ENCODE measurements at regions not wholly inside any gene's neighbourhood (a gene's known extent, or its start where the extent isn't known, plus 50 kb on each side); places are given as distances from the start of the nearest gene placed in this dataset.

DNA sequence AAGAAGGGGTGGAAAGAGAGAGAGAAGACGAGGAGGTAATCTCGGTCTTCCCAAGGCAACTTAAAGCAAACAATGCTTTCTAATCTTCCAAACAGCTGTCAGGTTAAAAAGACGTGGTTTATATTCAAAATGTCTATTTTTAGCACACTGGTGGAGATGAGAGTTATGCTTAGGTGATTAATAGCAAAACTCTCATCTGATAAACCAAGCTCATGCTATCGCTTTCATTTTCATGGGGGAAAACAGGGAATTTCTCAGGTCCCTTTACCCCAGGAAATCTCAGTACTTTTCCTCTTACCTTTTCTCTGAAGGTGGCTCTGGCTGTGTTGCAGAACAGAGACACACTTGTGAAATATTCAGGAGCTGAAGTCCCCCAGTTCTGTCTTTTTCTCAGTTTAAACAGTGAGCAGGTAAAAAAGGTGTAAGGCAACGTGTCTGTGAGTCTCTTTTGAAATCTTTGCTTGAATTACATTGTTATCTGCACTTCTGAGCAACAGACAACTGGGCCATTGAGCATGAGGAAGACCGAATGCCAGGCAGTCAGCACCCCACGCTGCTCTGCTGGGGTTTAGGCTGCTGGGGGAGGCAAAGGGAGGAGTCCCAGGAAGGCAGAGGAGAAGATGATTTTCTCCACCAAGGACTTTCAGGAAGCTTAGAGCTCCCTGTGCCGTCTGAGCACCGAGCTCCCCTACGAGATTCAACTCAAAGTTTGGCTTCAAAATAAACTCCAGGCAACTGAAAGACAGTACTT is 759.3 kb downstream of the BCL11B start:
- no peak for DNase-seq (ENCODE audit: low read depth in 4 of 4, low spot score in 2 of 4)

DNA sequence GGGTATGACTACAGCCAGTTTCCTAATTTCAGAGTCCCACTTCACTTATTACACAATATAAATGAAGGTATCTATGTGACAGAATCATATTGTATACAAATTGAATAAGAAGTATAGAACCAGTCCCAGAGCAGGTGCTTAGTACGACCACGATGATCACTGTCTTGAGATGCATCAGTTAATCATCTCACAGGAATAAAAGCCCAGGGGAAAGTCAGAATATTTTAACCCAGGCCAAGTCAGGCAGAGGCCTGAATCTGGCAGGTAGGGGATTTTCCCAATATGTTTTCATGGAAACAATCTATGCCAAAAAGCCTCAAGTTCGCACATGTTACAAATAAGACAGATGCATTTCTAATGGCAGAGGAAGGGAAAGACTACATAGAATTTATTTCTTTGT is 758.4 kb downstream of the BCL11B start:
- DNase-seq (ENCODE audit: low read depth in 4 of 4, low spot score in 2 of 4) = no peak

DNA sequence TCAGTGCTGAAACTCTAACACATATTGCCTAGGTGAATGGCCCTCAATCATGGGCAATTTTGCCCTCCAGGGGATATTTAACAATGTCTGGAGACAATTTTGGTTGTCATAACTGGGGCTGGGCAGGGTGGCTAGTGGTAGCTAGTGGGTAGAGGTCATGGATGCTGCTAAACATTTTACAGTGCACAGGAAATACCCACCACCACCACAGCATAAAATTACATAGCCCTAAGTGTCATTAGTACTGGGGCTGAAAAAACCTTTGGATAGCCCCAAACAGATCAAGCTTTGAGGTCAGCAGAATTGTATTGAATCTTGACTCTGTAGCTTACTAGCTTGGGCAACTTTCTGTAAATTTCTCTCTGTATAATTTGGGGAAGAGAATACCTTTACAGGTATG is 758.0 kb downstream of the BCL11B start:
- no peak for DNase-seq (ENCODE audit: low read depth in 4 of 4, low spot score in 2 of 4)

DNA sequence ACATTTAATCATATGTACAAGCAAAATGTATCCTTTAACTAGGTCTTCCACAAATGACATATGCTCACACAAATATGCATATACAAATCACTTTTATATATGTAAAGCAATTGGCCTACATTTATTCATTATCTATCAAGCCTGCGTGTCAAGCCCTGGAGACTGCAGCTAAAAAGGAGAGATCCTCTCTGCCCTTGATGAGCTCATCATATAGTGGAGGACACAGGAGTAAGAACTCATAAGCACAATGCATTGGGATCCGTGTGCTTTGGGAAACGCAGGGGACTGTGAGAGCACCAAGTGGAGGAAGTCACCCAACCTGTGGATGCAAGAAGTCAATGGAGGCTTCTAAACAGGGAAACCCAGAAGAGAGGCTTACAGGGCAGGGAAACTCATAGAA is 735.7 kb downstream of the BCL11B start:
- no peak for DNase-seq (ENCODE audit: low read depth in 4 of 4, low spot score in 2 of 4)

DNA sequence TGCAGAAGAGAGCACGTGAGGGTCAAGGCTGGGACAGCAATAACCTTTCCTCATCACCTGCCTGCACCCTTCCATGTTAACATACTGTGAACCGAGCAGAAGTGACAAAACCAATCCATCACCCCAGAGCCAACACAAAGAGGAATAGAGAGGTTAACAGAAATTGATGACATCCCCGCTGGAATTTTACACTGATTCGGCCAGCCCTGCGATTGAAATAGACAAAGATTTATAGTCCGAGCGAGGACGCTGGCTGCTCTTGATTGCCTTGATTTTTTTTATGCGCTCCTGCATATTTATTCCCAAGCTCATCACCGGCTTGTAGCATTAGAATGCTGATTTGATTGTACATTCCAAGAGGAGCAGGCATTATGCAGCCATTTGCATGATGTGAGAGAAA is 729.7 kb downstream of the BCL11B start:
- DNase-seq (ENCODE audit: low read depth in 4 of 4, low spot score in 2 of 4) = no peak

DNA sequence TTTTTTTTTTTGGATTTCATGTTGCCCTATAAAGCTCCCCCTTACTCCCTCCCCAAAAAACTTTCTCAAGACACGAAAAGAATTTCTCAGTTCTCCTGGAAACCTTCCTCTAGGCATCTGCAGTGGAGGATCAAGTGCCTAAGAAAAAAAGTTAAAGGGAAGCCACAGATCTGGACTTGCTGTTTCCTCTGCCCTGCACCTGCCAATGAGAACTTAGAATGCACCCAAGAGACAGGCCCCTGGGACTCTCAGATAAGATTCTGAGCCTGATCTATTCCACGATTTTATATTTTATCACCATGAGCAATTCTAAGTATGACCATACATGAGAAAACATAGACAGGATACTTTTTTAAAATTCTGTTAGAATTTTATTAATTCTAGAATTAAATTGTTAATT is 728.9 kb downstream of the BCL11B start:
- DNase-seq (ENCODE audit: low read depth in 4 of 4, low spot score in 2 of 4) = no peak

DNA sequence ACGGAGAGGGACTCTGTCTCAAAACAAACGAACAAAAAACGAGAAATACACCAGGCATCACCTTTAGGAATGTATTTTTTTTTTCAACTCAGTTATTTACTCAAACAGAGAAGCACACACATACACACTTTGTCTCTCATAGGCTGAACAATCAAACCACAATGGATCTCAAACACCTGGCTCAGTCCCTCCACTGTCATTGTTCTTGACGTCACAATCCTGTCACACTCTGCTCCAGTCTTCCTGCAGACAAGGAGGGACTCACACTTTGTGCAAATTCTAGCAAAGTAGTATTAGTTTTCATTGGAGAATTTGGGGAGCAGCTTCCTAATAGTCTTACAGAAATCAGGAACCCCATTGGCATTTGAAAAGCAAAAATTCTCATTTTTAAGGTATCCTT is 727.8 kb downstream of the BCL11B start:
- DNase-seq (ENCODE audit: low read depth in 4 of 4, low spot score in 2 of 4) = no peak

DNA sequence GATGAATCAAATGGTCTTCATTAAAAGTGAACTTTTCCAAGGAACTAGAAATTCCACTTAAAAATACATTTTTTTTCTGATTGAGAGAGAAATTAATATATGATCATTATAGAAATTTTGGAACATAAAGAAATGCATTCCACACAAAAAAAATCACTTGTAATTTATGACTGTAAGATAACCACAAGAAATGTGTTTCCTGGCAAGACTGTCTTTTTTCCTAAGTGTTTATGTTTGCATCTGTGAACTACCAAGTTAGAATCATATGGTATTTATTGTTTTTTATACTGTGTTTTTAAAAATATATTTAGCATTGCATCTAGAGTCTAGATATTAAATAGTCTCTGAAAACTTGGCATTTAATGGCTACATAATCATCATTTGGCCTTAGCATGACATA is 726.8 kb downstream of the BCL11B start:
- DNase-seq (ENCODE audit: low read depth in 4 of 4, low spot score in 2 of 4) = no peak

DNA sequence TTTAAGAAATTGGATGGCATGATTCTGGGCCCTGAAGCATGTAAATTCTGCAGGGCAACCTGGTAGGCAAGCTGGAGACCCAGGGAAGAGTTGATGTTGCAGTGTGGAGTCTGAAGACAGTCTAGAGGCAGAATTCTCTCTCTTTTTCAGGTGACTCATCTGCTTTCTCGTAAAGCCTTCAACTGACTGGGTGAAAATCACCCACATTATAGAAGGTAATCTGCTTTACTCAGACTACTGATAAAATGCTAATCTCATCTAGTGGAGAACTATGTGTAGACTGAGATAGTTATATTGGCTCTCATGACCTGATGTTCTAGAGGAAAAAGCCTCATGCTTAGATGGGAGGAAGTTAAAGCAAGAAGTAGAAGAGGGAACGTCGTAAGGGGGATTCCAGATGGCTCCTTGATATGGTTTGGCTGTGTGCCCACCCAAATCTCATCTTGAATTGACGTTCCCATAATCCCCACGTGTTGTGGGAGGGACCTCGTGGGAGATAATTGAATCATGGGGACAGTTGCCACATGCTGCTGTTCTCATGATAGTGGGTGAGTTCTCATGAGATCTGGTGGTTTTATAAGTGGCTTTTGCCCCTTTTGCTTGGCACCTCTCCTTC is 723.8 kb downstream of the BCL11B start:
- no peak for DNase-seq (ENCODE audit: low read depth in 4 of 4, low spot score in 2 of 4)

DNA sequence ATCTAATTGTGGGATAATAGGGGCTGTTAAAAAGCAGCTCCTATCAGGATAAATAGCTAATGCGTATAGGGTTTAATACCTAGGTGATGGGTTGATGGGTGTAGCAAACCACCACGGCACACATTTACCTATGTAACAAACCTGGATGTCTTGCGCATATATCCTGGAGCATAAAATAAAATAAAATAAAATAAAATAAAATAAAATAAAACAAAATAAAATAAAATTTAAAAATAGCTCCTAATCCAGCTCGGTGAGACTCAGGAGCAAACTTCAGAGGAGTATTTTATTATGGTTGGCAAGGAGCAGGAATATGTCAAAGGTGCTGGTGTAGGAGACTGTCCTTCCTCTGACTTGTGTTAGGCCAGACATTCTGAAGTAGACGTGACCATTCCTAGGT is 721.0 kb downstream of the BCL11B start:
- DNase-seq (ENCODE audit: low read depth in 4 of 4, low spot score in 2 of 4) = no peak

DNA sequence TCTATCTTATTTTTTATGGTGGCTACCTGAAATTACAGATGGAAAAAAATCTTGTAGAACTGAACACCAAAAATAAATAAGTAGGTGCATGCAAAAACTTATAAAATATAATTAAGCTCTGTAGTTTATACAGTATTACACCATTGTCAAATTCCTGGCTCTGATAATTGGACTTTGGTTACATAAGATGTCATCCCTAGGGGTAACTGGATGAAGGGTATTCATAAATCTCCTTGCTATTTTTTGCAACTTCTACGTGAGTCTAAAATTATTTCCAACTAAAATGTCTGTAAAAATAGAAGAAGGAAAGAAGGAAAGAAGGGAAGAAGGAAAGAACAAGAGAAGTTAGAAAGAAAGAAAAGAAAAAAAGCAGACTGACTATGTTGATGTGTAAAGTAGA is 716.6 kb downstream of the BCL11B start:
- no peak for DNase-seq (ENCODE audit: low read depth in 4 of 4, low spot score in 2 of 4)

DNA sequence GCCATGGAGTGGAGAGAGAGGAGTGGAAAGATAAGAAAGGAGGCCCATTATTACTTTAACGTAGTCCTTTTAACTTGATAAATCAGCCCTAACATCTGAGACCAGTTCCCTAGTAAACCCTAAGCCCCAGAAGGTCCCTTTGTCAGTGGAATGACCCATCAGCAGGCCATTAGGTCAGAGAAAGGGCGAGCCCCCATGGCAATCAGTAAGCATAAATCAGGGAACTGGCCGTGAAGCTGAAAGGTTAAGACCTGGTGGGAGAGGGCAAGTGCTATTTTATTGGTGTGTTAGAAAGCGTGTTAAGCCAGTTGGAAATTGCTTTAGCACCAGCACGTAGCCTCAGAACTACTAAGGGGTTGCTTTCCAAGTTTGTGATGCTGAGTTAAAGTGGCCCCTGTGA is 708.0 kb downstream of the BCL11B start:
- DNase-seq (ENCODE audit: low read depth in 4 of 4, low spot score in 2 of 4) = no peak

DNA sequence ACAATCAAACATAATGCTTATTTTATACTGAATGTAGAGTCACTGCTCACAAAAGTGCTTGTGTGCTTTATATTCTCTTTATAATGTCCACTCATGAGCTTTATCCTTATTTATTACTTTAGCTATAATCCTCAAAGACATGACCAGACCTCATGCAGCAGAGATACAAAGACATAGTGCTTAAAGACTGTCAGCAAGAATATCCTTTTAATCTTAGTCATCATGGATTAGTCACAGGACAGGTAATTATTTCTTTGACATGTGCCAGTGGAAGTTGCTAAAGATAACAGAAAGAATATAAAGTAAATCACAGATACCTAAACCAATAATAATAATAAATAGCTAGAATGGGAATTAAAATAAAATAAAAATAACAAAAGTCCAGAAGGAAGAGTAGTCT is 707.5 kb downstream of the BCL11B start:
- no peak for DNase-seq (ENCODE audit: low read depth in 4 of 4, low spot score in 2 of 4)

DNA sequence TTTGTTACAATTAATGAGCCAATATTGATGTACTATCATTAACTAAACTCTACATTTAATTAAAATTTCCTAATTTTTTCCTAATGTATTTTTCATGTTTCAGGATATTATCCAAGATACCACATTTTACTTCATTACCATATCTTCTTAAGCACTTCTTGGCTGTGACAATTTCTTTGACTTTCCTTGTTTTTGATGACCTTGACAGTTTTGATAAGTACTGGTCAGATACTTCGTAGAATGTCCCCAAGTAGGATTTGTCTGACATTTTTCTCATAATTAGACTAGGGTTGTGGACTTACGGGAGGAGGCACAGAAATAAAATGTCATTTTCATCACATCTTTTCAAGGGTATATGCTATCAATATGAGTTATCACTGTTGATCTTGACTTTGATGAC is 700.9 kb downstream of the BCL11B start:
- no peak for DNase-seq (ENCODE audit: low read depth in 4 of 4, low spot score in 2 of 4)

DNA sequence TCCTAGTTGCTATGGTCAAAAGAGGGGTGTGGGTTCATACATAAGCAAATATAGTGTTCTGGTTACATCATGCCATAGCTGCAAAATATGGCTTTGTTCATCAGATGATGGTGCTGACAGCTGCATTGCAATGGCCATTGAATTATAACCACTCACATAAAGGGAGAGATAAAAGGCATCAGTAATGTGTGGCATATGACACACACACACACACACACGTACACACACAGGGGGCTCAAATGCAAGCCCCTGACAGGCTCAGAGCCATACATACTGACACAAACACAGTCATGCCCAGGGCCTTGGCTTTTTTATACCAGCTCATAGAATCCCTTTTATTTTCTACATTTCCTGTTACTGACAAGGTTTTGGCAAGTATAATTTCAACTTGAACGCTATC is 698.9 kb downstream of the BCL11B start:
- DNase-seq (ENCODE audit: low read depth in 4 of 4, low spot score in 2 of 4) = no peak

DNA sequence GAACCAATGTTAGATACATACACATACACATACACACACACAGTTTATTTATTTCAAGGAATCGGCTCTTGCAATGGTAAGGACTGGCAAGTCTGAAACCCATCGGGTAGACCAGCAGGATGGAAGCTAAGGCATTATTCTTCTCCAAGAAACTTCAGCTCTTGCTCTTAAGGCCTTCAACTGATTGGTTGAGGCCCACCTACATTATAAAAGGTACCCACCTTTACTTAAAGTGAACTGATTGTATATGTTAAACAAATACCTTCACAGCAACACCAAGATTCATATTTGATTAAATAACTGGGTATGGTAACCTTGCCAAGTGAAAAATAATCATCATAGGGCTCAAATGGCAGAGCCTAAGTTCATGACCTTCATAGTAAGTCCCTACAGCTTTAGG is 695.5 kb downstream of the BCL11B start:
- DNase-seq (ENCODE audit: low read depth in 4 of 4, low spot score in 2 of 4) = no peak

DNA sequence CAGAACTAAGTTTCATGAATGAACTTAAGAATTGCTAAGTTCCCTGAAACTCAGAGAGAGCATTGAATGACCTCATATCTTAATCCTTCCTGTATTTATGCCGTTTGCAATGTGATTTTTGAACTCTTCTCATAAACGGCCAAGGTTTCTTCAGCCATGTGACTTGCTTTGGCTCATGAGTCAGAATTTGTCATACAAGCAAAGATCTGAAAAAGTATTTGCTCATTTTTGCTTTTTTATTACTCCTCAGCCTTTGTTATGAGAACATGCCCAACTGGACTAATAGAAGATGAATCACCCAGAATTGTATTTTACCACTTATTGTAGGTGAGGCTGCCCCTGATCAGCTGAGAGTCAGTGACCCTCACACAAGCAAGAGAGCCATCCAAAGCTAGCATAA is 693.8 kb downstream of the BCL11B start:
- no peak for DNase-seq (ENCODE audit: low read depth in 4 of 4, low spot score in 2 of 4)

DNA sequence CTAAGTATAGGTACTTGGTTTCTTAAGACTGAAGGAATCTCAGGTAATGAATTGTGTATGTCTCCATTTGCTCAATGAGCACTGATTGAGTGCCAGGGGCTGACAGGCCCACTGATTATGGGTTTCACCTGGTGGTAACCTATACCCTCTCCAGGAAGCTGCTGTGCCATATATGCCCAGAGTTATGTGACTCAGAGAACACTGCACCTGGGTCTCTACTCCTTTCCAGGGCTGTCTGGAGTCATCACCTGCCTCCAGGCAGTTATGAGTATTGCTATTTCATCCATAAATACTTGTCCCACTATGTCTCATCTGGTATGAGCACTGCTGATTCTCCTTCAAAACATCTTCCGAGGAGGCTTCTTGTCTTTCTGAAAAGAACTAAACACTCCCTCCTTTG is 692.9 kb downstream of the BCL11B start:
- no peak for DNase-seq (ENCODE audit: low read depth in 4 of 4, low spot score in 2 of 4)

DNA sequence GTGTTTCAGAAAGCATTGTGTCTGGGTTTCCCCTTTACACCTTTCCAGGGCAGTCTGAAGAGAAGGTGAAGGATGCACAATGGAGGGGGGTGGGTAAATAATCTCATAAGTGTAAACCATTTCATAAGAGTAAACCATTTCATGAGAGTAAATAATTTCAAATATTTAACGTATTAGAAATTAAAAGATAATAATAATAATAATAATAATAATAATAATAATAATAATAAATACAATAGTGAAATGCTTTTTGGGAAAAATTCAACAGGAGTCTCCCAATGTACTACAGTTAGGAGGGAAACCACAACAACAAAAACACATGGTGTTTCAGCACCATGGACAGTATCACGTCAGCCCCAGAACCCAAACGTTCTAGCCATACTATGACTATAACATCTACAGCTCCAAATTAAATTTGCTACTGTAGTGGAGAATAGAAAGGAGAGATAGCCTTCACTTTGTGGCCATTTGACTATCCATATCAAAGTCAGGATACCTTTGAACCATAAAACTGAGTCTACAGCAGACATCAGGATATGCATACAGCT is 691.8 kb downstream of the BCL11B start:
- peak in 2 of 4 donors; percentile 18 to 46 for DNase-seq (ENCODE audit: low read depth in 4 of 4, low spot score in 2 of 4)

DNA sequence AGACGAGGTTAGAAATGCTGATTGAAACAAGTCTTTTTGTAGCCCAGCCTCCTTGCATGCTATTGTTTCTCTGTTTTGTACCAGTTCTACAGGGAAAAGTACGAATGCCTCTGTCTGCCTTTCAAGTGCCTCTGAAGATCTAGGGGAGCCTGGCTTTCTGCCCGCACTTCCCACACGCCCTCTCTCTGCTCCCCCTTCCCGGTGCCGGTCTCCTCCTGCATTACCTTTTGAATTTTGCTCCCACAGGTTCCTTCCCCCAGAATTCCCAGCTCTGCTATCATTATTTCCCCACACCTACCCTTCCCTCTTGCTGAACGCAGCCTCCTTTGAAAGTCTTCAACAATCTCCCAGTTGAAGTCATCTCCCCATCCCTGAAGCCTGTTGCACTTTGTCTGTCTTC is 689.7 kb downstream of the BCL11B start:
- DNase-seq (ENCODE audit: low read depth in 4 of 4, low spot score in 2 of 4) = no peak

DNA sequence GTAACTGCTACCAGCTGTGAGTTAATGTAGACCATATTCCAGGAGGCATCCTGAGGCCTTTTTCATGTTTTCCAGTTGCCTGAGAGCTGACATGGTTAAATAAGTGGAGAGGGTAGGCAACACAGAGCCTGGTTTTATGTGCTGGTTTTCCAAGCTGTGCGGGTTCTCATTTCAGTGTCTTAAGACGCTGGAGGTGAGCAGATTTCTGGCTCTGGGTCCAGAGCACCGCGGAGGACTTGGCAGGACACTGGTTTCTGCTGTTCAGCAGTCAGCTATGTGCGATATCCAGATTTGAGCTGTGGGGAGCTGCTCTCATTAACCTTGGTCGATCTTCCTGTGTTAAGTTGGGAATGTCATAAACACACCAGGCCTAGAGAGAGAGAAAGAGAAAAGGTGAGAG is 680.8 kb downstream of the BCL11B start:
- no peak for DNase-seq (ENCODE audit: low read depth in 4 of 4, low spot score in 2 of 4)

DNA sequence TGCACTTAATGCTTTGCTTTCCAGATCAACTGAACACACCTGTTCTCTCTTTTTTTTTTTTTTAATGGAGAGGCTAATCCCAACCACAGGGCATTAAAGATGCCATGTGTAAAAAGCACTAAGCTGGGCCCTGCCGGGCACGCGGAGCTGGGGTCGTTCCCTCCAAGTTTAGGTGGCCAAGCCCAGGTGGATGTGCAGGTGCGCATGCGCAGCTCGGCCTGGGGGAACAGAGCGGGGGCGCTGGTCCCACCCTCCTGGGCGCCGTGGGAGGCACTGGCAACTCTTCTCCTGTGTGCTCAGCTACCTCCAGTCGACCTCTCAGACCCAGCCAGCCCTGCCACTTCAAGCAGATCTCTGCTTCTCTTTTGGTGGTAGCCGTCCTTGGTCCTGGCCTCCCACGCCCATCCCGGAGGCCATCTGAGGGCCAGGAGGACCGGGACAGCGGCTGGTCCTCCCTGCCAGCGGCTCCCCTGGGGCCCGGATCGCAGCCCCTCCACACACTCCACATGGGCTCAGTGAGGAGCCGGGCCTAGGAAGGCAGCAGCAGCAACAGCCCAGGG is 679.3 kb downstream of the BCL11B start:
- DNase-seq (ENCODE audit: low read depth in 4 of 4, low spot score in 2 of 4) = no peak

All from left renal cortex interstitium (tissue), 4 donors.